ENCODE measurements at regions not wholly inside any gene's neighbourhood (a gene's known extent, or its start where the extent isn't known, plus 50 kb on each side); places are given as distances from the start of the nearest gene placed in this dataset.

GRCh38 chr2:34995196-34995595, 1360.4 kb upstream of the CRIM1 start:
- no peak for TF ChIP-seq CTCF (IDR thresholded peaks at IDR 0.05; ENCODE audit: low read depth, low read length, missing control alignments)
- Histone ChIP-seq H3K27me3 (replicated peaks) (no peaks in the 10 kb centered on the region), H3K4me3 (ENCODE audit: low read depth, low read length) (no peak overlapping the region), H3K36me3 (replicated peaks) (no peaks in the 10 kb centered on the region), H3K27ac (no peak overlapping the region)
- in situ Hi-C loops (cut with HindIII; ENCODE audit: low pct_ligation_motif_present, low sequenced_read_pairs), result no loop called here
- DNase-seq, result no peak

- no peak for TF ChIP-seq CTCF (IDR thresholded peaks at IDR 0.05; ENCODE audit: low read depth, low read length, missing control alignments)
- Histone ChIP-seq H3K27ac (no peak overlapping the region), H3K36me3 (replicated peaks) (no peaks in the 10 kb centered on the region), H3K27me3 (replicated peaks) (no peaks in the 10 kb centered on the region), H3K4me3 (ENCODE audit: low read depth, low read length) (no peak overlapping the region)
- in situ Hi-C loops (cut with HindIII; ENCODE audit: low pct_ligation_motif_present, low sequenced_read_pairs), result no loop called here
- no peak for DNase-seq
These were observed 1363.9 kb upstream of the CRIM1 start for GRCh38 chr2:34991508-34992274.

- no peak overlapping the region for H3K27ac ChIP-seq
- no peaks in the 10 kb centered on the region for H3K27me3 ChIP-seq (replicated peaks)
- H3K4me3 ChIP-seq (ENCODE audit: low read depth, low read length), result no peak overlapping the region
- H3K36me3 ChIP-seq (replicated peaks), result no peaks in the 10 kb centered on the region
- TF ChIP-seq CTCF (IDR thresholded peaks at IDR 0.05; ENCODE audit: low read depth, low read length, missing control alignments), result no peak
- in situ Hi-C loops (cut with HindIII; ENCODE audit: low pct_ligation_motif_present, low sequenced_read_pairs), result no loop called here
- no peak for DNase-seq
These were observed 1370.1 kb upstream of the CRIM1 start for GRCh38 chr2:34985474-34985873.

- Histone ChIP-seq H3K36me3 (replicated peaks) (no peaks in the 10 kb centered on the region), H3K27me3 (replicated peaks) (no peaks in the 10 kb centered on the region), H3K4me3 (ENCODE audit: low read depth, low read length) (no peak overlapping the region), H3K27ac (no peak overlapping the region)
- no peak for DNase-seq
- TF ChIP-seq CTCF (IDR thresholded peaks at IDR 0.05; ENCODE audit: low read depth, low read length, missing control alignments), result no peak
- in situ Hi-C loops (cut with HindIII; ENCODE audit: low pct_ligation_motif_present, low sequenced_read_pairs), result no loop called here
These were observed 1374.9 kb upstream of the CRIM1 start for GRCh38 chr2:34980689-34981088.

- Histone ChIP-seq H3K27ac (no peak overlapping the region), H3K4me3 (ENCODE audit: low read depth, low read length) (no peak overlapping the region), H3K36me3 (replicated peaks) (no peaks in the 10 kb centered on the region), H3K27me3 (replicated peaks) (no peaks in the 10 kb centered on the region)
- no peak for DNase-seq
- TF ChIP-seq CTCF (IDR thresholded peaks at IDR 0.05; ENCODE audit: low read depth, low read length, missing control alignments), result no peak
- in situ Hi-C loops (cut with HindIII; ENCODE audit: low pct_ligation_motif_present, low sequenced_read_pairs), result no loop called here
These were observed 1376.4 kb upstream of the CRIM1 start for GRCh38 chr2:34979148-34979547.

GRCh38 chr2:34961822-34962221, 1362.7 kb upstream of the FAM98A start:
- no peak for TF ChIP-seq CTCF (IDR thresholded peaks at IDR 0.05; ENCODE audit: low read depth, low read length, missing control alignments)
- no peak for DNase-seq
- Histone ChIP-seq H3K27ac (no peak overlapping the region), H3K27me3 (replicated peaks) (no peaks in the 10 kb centered on the region), H3K4me3 (ENCODE audit: low read depth, low read length) (no peak overlapping the region), H3K36me3 (replicated peaks) (no peaks in the 10 kb centered on the region)
- in situ Hi-C loops (cut with HindIII; ENCODE audit: low pct_ligation_motif_present, low sequenced_read_pairs), result no loop called here

Measured in brain microvascular endothelial cell (primary cell).